Fibroblast of lung (primary cell): ENCODE measurements at regions not wholly inside any gene's neighbourhood (a gene's known extent, or its start where the extent isn't known, plus 50 kb on each side); places are given as distances from the start of the nearest gene placed in this dataset.

Experiments used
- DNase-seq, 2 donors: peaks; one replicate each; pipeline versions ENCODE4 v3.0.0 to v3.0.0-alpha.2; 2010; ENCODE audit warnings: low read depth in 2 of 2
- H2AFZ ChIP-seq: 2 replicates; pipeline ENCODE4 v1.5.1; 2012; ENCODE audit warnings: low read length, control low read depth, inconsistent platforms
- H3K27ac ChIP-seq: 2 replicates; pipeline ENCODE4 v1.5.1; 2011; ENCODE audit warnings: low read length, control low read depth; ENCODE audit not compliant: insufficient read depth
- H3K27me3 ChIP-seq: 2 replicates; pipeline ENCODE4 v1.5.1; 2011; ENCODE audit warnings: mild to moderate bottlenecking, low read length; ENCODE audit not compliant: control insufficient read depth, insufficient read depth
- H3K36me3 ChIP-seq: 2 replicates; pipeline ENCODE4 v1.5.1; 2011; ENCODE audit warnings: low read length; ENCODE audit not compliant: control insufficient read depth, insufficient read depth
- H3K4me1 ChIP-seq: 2 replicates; pipeline ENCODE4 v1.5.1; 2011; ENCODE audit warnings: low read length; ENCODE audit not compliant: control insufficient read depth, insufficient read depth; ENCODE audit errors: extremely low read depth
- H3K4me2 ChIP-seq: 2 replicates; pipeline ENCODE4 v1.5.1; 2011; ENCODE audit warnings: low read length, control low read depth; ENCODE audit not compliant: insufficient read depth; ENCODE audit errors: extremely low read depth
- H3K4me3 ChIP-seq, 4 experiments: fragments of 200-600 bp in 1 of 4; sonication (generic) in 1 of 4; replicated peaks in 1 of 4; 2 replicates each; pipeline ENCODE4 v1.5.1; 2011 to 2016; ENCODE audit warnings: low read length in 4 of 4, low read depth in 3 of 4, mild to moderate bottlenecking in 3 of 4, control low read depth in 2 of 4, inconsistent platforms in 1 of 4, mixed read lengths in 1 of 4; ENCODE audit not compliant: insufficient read depth in 1 of 4; ENCODE audit errors: control extremely low read depth in 1 of 4
- H3K79me2 ChIP-seq: 2 replicates; pipeline ENCODE4 v1.5.1; 2012; ENCODE audit warnings: mild to moderate bottlenecking, low read length, inconsistent platforms; ENCODE audit not compliant: control insufficient read depth, insufficient read depth
- H3K9ac ChIP-seq: 2 replicates; pipeline ENCODE4 v1.5.1; 2011; ENCODE audit warnings: mild to moderate bottlenecking, low read length, control low read depth; ENCODE audit not compliant: insufficient read depth
- H3K9me3 ChIP-seq: 2 replicates; pipeline ENCODE4 v1.5.1; 2012; ENCODE audit warnings: low read depth, low read length; ENCODE audit not compliant: control insufficient read depth, insufficient read depth
- H4K20me1 ChIP-seq: 2 replicates; pipeline ENCODE4 v1.5.1; 2011; ENCODE audit warnings: low read length; ENCODE audit not compliant: control insufficient read depth, insufficient read depth; ENCODE audit errors: extremely low read depth
- CTCF ChIP-seq, 2 donors: IDR thresholded peaks in 1 of 2; conservative IDR thresholded peaks in 1 of 2; 1 replicate in 1 of 2; 2 replicates in 1 of 2; pipeline ENCODE4 v1.5.1; 2011 to 2012; ENCODE audit warnings: low read length in 2 of 2, control low read depth in 1 of 2, inconsistent platforms in 1 of 2, low read depth in 1 of 2, mild to moderate bottlenecking in 1 of 2
- EZH2 ChIP-seq: IDR thresholded peaks from 2 replicates; pipeline ENCODE4 v1.5.1; 2012; ENCODE audit warnings: low read length, control low read depth, mild to moderate bottlenecking; ENCODE audit errors: missing control alignments

GRCh38 chrX:129099207-129099606, 424.1 kb downstream of the SMARCA1 start:
- Histone ChIP-seq H3K4me1 (no peaks in the 10 kb centered on the region), H3K4me3 (no peak overlapping the region), H4K20me1 (no peaks in the 10 kb centered on the region), H3K9me3 (no peaks in the 10 kb centered on the region), H2AFZ (no peak overlapping the region), H3K9ac (no peak overlapping the region), H3K27me3 (no peaks in the 10 kb centered on the region), H3K36me3 (no peaks in the 10 kb centered on the region), H3K79me2 (no peaks in the 10 kb centered on the region), H3K4me2 (no peak overlapping the region), H3K27ac (no peak overlapping the region)
- no peak for DNase-seq
- no peak for TF ChIP-seq CTCF (conservative IDR thresholded peaks at IDR 0.05 in 1 of 2, IDR thresholded peaks at IDR 0.05 in 1 of 2; ENCODE audit: low read depth in 1 of 2, low read length in 2 of 2)
- no peak for TF ChIP-seq EZH2

GRCh38 chrX:129097668-129098067, 425.6 kb downstream of the SMARCA1 start:
- Histone ChIP-seq H4K20me1 (no peaks in the 10 kb centered on the region), H3K27me3 (no peaks in the 10 kb centered on the region), H3K27ac (no peak overlapping the region), H3K9ac (no peak overlapping the region), H3K4me1 (no peaks in the 10 kb centered on the region), H3K4me2 (no peak overlapping the region), H3K79me2 (no peaks in the 10 kb centered on the region), H3K36me3 (no peaks in the 10 kb centered on the region), H3K9me3 (no peaks in the 10 kb centered on the region), H3K4me3 (no peak overlapping the region), H2AFZ (no peak overlapping the region)
- no peak for TF ChIP-seq EZH2
- no peak for TF ChIP-seq CTCF (conservative IDR thresholded peaks at IDR 0.05 in 1 of 2, IDR thresholded peaks at IDR 0.05 in 1 of 2; ENCODE audit: low read depth in 1 of 2, low read length in 2 of 2)
- DNase-seq, result no peak

- Histone ChIP-seq H3K4me1 (no peaks in the 10 kb centered on the region), H3K36me3 (no peaks in the 10 kb centered on the region), H3K27ac (no peak overlapping the region), H4K20me1 (no peaks in the 10 kb centered on the region), H3K4me3 (no peak overlapping the region), H3K27me3 (no peaks in the 10 kb centered on the region), H3K79me2 (no peaks in the 10 kb centered on the region), H3K9me3 (no peaks in the 10 kb centered on the region), H3K9ac (no peak overlapping the region), H2AFZ (no peak overlapping the region), H3K4me2 (no peak overlapping the region)
- TF ChIP-seq EZH2, result no peak
- TF ChIP-seq CTCF (conservative IDR thresholded peaks at IDR 0.05 in 1 of 2, IDR thresholded peaks at IDR 0.05 in 1 of 2; ENCODE audit: low read depth in 1 of 2, low read length in 2 of 2), result no peak
- DNase-seq, result no peak
These were observed 429.6 kb downstream of the SMARCA1 start for GRCh38 chrX:129093706-129094105.
